Esophagus squamous epithelium (tissue), 5 donors: ENCODE measurements at regions not wholly inside any gene's neighbourhood (a gene's known extent, or its start where the extent isn't known, plus 50 kb on each side); places are given as distances from the start of the nearest gene placed in this dataset.

Experiments used
- DNase-seq: peaks from one replicate; lab custom pipeline; 2025; lab: John Stamatoyannopoulos, UW
- H3K27ac ChIP-seq, 4 donors: fragments of 200-600 bp; sonication (generic); one replicate each; pipeline ENCODE4 v1.5.1; 2016 to 2019; ENCODE audit warnings: mild to moderate bottlenecking in 1 of 4
- H3K27me3 ChIP-seq, 4 donors: fragments of 200-600 bp; sonication (generic); 1 replicate in 3 of 4; 2 replicates in 1 of 4; pipeline versions ENCODE4 v1.5.1 to v1.6.0; 2017 to 2021; ENCODE audit warnings: antibody characterized with exemption in 1 of 4
- H3K36me3 ChIP-seq, 3 donors: fragments of 200-600 bp; sonication (generic); one replicate each; pipeline ENCODE4 v1.5.1; 2016 to 2019
- H3K4me1 ChIP-seq, 3 donors: fragments of 200-600 bp; sonication (generic); one replicate each; pipeline ENCODE4 v1.5.1; 2017 to 2019
- H3K4me3 ChIP-seq, 4 donors: fragments of 200-600 bp; sonication (generic); 1 replicate in 3 of 4; 2 replicates in 1 of 4; pipeline ENCODE4 v1.5.1; 2016 to 2019; ENCODE audit warnings: mild to moderate bottlenecking in 2 of 4, moderate library complexity in 1 of 4
- H3K9me3 ChIP-seq, 3 donors: fragments of 200-600 bp; sonication (generic); one replicate each; pipeline ENCODE4 v1.5.1; 2016 to 2019
- CTCF ChIP-seq, 6 experiments: fragments of 450-650 bp in 4 of 6; fragments of 200-600 bp in 2 of 6; sonication (generic) in 2 of 6; IDR thresholded peaks; one replicate each; pipeline ENCODE4 v1.5.1; 2016 to 2019; ENCODE audit warnings: antibody characterized with exemption in 6 of 6, mild to moderate bottlenecking in 4 of 6, moderate library complexity in 4 of 6
- POLR2A ChIP-seq, 4 donors: fragments of 450-650 bp; IDR thresholded peaks; one replicate each; pipeline ENCODE4 v1.6.1; 2017; ENCODE audit warnings: antibody characterized with exemption in 4 of 4, mild to moderate bottlenecking in 4 of 4, moderate library complexity in 3 of 4
- WGBS, 2 donors: methylation state at CpG; one replicate each; pipeline ENCODE4 v1.1.5; 2018; 5-methylcytosine and 5-hydroxymethylcytosine counted together
- intact Hi-C: fragments of 100-400 bp; cut with DNase I; formaldehyde crosslinking; loops from one replicate; pipeline ENCODE4 v1.15.0; 2022
- donor health status: DM: yes; HTN: yes; CAD: no.

GRCh38 chr7:42812779-42813178 lies 99.1 kb downstream of the C7orf25 start:
- H3K27ac ChIP-seq: no peak overlapping the region
- DNase-seq: no peak
- H3K36me3 ChIP-seq: no peaks in the 10 kb centered on the region
- H3K4me1 ChIP-seq: no peaks in the 10 kb centered on the region
- no peaks in the 10 kb centered on the region for H3K9me3 ChIP-seq
- 90 to 96% methylated on average over 1 of the region's 1 CpG for WGBS, 2 donors
- H3K27me3 ChIP-seq: no peaks in the 10 kb centered on the region
- H3K4me3 ChIP-seq: no peak overlapping the region
- no peak for TF ChIP-seq POLR2A (IDR thresholded peaks at IDR 0.05)
- no peak for TF ChIP-seq CTCF (IDR thresholded peaks at IDR 0.05)
- intact Hi-C loops: no loop called here

- intact Hi-C loops: no loop called here
- H3K4me3 ChIP-seq: no peak overlapping the region
- 92 to 93% methylated on average over 2 of the region's 2 CpGs for WGBS, 2 donors
- H3K27ac ChIP-seq: no peak overlapping the region
- TF ChIP-seq CTCF (IDR thresholded peaks at IDR 0.05) (no peak), POLR2A (IDR thresholded peaks at IDR 0.05) (no peak)
- H3K9me3 ChIP-seq: no peaks in the 10 kb centered on the region
- DNase-seq: no peak
- H3K36me3 ChIP-seq: no peaks in the 10 kb centered on the region
- no peaks in the 10 kb centered on the region for H3K27me3 ChIP-seq
- no peaks in the 10 kb centered on the region for H3K4me1 ChIP-seq
Measured at GRCh38 chr7:42805601-42806000, 106.3 kb downstream of the C7orf25 start.

- no peak overlapping the region for H3K4me3 ChIP-seq
- no peak overlapping the region for H3K27ac ChIP-seq
- H3K4me1 ChIP-seq: peaks cover 0 to 14% (median 5%) of the 10 kb centered on the region in 3 donors
- DNase-seq: no peak
- intact Hi-C loops: no loop called here
- 94 to 97% methylated on average over 17 to 19 of the region's 19 CpGs for WGBS, 2 donors
- TF ChIP-seq CTCF (IDR thresholded peaks at IDR 0.05) (no peak), POLR2A (IDR thresholded peaks at IDR 0.05) (no peak)
- H3K27me3 ChIP-seq: no peaks in the 10 kb centered on the region
- H3K36me3 ChIP-seq: no peaks in the 10 kb centered on the region
- no peaks in the 10 kb centered on the region for H3K9me3 ChIP-seq
Measured at GRCh38 chr7:42794673-42795072, 117.2 kb downstream of the C7orf25 start.

GRCh38 chr7:42792841-42793240 lies 119.0 kb downstream of the C7orf25 start:
- peaks cover 0 to 14% (median 5%) of the 10 kb centered on the region in 3 donors for H3K4me1 ChIP-seq
- H3K27ac ChIP-seq: peak overlapping the region in 2 of 4 donors; percentile 11 to 31
- intact Hi-C loops: no loop called here
- H3K4me3 ChIP-seq: no peak overlapping the region
- TF ChIP-seq CTCF (IDR thresholded peaks at IDR 0.05): no peak
- no peak for TF ChIP-seq POLR2A (IDR thresholded peaks at IDR 0.05)
- 45 to 49% methylated on average over 3 of the region's 3 CpGs for WGBS, 2 donors
- H3K9me3 ChIP-seq: no peaks in the 10 kb centered on the region
- H3K27me3 ChIP-seq: no peaks in the 10 kb centered on the region
- H3K36me3 ChIP-seq: no peaks in the 10 kb centered on the region
- DNase-seq: no peak

- Histone ChIP-seq H3K4me1 (peaks cover 0 to 14% (median 5%) of the 10 kb centered on the region in 3 donors), H3K9me3 (no peaks in the 10 kb centered on the region), H3K36me3 (no peaks in the 10 kb centered on the region), H3K27me3 (no peaks in the 10 kb centered on the region), H3K4me3 (no peak overlapping the region), H3K27ac (no peak overlapping the region)
- intact Hi-C loops: no loop called here
- no peak for DNase-seq
- TF ChIP-seq POLR2A (IDR thresholded peaks at IDR 0.05) (no peak), CTCF (IDR thresholded peaks at IDR 0.05) (no peak)
- 17 to 43% methylated on average over 1 of the region's 1 CpG for WGBS, 2 donors
Measured at GRCh38 chr7:42790196-42790595, 121.7 kb downstream of the C7orf25 start.
